Ramos (cell line): ENCODE measurements at regions not wholly inside any gene's neighbourhood (a gene's known extent, or its start where the extent isn't known, plus 50 kb on each side); places are given as distances from the start of the nearest gene placed in this dataset.
"Not testable (repeated sequence)": the region's sequence is repeated elsewhere in the genome, so short reads cannot be mapped to it uniquely, and the experiment has no call there.

Experiments
- in situ Hi-C: fragments of 300-500 bp; cut with MboI; formaldehyde crosslinking; loops from one replicate; pipeline ENCODE4 v1.14.3; 2022; ENCODE audit warnings: low sequenced_read_pairs; ENCODE audit not compliant: unreplicated experiment

GRCh38 chr6:135644394-135644793 is 146.9 kb upstream of the AHI1 start:
- in situ Hi-C loops: no loop called here

DNA sequence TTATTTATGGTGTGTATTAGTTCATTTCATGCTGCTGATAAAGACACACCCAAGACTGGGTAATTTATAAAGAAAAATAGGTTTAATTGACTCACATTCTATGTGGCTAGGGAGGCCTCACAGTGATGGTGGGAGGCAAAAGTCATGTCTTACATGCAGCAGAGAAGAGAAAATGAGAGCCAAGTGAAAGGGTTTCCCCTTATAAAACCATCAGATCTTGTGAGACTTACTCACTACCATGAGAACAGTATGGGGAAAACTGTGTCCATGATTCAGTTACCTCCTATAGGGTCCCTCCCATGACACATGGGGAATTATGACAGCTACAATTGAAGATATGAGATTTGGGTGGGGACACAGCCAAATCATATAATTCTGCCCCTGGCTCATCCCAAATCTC is 150.0 kb upstream of the AHI1 start:
- in situ Hi-C loops: no loop called here

- in situ Hi-C loops: no loop called here
Measured at GRCh38 chr6:135651964-135652755, 154.6 kb upstream of the AHI1 start.

GRCh38 chr6:135655055-135655454 is 157.5 kb upstream of the AHI1 start:
- in situ Hi-C loops: no loop called here

- in situ Hi-C loops: no loop called here
Measured at GRCh38 chr6:135657207-135657606, 159.7 kb upstream of the AHI1 start.

GRCh38 chr6:135658481-135658880 is 160.9 kb upstream of the AHI1 start:
- in situ Hi-C loops: no loop called here

DNA sequence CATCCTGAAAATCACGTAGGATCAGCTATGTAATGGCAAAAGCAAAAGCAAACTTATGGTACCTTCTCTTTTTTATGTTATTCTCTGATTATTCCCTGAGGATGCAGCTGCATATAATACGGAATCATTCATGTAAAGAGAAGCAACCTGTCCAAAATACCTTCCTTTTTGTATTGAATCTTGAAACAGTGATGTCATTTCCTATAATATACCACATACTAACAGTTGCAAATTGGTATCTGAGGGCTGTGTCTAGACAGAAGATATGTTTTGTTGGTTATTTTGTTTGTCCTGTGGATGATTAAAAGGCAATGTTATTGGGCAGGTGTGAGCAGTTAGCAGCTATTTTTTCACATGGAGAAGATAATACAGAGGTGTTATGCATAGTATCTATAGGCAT is 161.4 kb upstream of the AHI1 start:
- in situ Hi-C loops: no loop called here

- in situ Hi-C loops: no loop called here
Measured at GRCh38 chr6:135664527-135664926, 167.0 kb upstream of the AHI1 start.

DNA sequence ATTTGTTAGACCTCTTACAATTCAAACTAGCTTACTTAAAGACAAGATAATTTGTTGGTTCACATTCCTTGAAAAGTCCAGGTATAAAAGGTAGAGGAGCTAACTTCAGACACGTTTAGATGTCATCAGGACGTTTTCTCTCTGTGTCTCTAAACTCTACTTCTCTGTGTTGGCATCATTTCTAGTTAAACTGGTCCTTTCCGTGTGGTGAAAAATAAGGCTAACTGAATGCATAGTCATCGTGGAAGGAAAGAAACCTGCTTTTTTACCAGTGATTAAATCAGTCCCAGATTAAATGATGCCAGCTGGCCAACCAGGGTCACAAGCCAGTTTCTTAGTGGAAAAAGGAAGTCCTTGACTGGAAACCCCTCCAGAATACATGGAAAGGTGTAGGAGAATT is 168.4 kb upstream of the AHI1 start:
- in situ Hi-C loops: no loop called here

- in situ Hi-C loops: no loop called here
Measured at GRCh38 chr6:135667691-135668455, 170.3 kb upstream of the AHI1 start.

GRCh38 chr6:135672256-135672655 is 174.7 kb upstream of the AHI1 start:
- in situ Hi-C loops: loop anchor here (10.0 kb wide), 1 partner anchor 553 kb away; no protein-coding TSS in a partner anchor

GRCh38 chr6:135673501-135674309 is 176.2 kb upstream of the AHI1 start:
- in situ Hi-C loops: loop anchor here (10.0 kb wide), 1 partner anchor 551 kb away; no protein-coding TSS in a partner anchor

GRCh38 chr6:135675026-135675425 is 176.5 kb upstream of the PDE7B start:
- in situ Hi-C loops: loop anchor here (10.0 kb wide), 1 partner anchor 550 kb away; no protein-coding TSS in a partner anchor

DNA sequence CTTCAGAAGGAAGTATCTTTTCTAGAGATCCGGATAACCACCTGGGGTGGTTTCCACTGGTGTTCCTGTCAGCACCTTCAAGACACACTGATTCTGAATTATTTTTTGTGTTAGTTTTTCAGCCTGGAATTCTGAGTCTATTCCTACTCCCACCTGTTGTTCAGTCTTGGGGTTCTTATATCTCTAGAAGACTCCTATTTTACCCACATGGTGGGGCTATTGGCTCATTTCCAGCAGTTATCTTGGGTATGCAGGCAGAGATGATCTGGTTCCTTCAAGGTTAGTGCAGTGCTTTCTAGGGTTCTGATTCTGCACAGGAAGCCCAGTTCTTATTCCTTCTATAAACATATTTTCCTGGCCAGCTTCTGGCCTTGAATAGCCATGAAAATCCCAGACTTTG is 175.6 kb upstream of the PDE7B start:
- in situ Hi-C loops: loop anchor here (10.0 kb wide), 1 partner anchor 549 kb away; no protein-coding TSS in a partner anchor

DNA sequence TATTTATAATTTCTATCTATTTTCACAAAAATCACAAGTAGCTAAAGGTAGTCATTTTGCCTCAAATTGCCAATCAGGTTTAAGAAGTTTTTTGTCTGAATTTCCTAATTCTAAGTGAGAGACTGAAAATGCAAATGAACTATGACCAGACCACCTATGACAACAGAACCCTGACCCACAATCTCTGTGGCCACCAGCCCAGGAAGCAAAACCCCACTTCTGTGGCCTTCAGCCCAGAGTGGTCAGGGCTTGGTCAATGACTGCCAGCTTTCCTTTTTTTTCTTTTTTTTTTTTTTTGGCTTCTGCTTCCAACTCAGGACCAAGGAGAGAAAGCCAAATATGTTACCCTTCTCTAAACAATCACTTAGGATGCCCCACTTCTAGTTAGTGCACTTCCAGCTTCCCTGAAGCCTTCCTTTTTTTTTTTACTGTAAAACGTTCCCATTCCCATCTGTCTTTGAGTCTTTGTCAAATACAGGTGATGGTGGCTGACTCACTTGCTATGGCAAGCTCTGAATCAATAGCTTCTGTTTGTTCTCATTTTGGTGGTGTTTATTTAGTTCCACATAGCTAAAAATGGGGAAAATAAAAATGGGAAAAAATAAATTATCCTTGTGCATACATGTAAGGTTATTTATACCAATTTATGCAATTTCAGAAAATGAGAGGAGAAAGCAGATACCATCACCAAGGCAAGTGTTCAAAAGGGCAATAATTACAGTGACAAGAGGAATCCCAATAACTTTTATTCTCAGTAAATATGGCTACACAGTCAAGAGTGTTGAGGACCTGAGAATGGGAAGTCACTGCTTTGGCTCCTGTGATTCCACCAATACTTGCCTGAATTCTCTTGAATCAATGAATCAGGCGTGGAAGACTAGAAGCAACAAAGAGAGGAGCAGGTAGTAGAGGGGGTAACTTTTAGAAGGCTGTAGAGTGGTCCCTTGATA is 170.3 kb upstream of the PDE7B start:
- in situ Hi-C loops: no loop called here

DNA sequence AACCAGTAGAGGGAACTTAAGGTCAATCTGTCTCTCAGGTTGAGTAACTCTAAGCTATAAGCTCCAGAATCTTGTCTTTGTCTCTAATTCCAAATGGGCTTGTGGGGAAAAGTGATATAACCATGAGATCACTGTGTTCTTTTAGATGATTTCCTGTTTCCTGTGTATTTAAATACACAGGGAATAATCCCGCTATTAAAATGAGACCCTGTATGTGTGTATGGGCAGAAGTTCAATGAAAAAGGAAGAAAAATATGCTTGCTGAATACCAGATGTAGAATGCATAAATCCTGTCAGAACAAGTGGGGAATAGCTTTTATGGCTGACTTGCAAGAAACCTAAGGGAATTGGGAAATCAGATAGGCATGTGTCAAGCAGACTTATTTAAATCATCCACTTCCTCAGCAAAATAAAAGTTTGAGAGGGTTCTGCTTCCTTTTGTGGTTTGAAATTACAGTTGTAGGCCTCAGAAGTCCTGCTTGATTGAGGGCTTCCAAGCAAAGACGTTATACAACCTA is 164.7 kb upstream of the PDE7B start:
- in situ Hi-C loops: no loop called here

DNA sequence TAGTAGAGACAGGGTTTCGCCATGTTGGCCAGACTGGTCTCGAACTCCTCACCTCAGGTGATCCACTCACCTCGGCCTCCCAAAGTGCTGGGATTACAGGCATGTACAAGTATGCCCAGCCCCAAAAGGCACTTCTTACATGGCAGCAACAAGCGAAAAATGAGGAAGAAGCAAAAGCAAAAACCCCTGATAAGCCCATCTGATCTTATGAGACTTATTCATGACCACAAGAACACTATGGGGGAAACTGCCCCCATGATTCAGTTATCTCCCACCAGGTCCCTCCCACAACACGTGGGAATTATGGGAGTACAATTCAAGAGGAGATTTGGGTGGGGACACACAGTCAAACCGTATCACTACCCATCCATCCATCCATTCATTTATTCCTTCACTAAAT is 163.0 kb upstream of the PDE7B start:
- in situ Hi-C loops: not testable (repeated sequence)

GRCh38 chr6:135692426-135692825 is 159.1 kb upstream of the PDE7B start:
- in situ Hi-C loops: no loop called here

DNA sequence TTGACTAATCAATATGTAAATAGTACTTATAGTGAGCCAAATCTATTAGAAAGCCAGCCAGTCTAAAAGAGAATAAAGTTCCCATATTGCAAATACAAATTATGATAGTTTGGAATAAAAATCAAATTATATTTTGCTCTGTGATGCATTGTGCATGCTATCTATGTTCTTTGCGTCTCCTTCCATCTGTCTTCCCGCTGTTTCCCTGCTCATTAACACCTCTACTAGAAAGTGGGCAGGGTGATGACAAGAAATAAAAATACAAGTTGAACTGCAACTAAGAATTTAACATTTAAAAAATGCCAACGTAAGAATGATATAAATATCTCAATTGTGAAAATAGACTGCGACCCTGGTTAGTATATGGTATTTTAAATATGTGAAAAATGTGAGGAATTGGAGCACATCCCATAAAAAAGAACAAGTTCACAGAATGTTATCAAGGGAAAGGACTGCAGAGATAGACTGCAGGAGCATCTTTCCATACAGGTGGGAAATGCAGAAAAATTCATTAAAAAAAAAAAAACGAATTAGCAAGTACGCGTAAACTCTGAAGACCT is 157.6 kb upstream of the PDE7B start:
- in situ Hi-C loops: no loop called here
